Caco-2 (cell line): ENCODE measurements at regions not wholly inside any gene's neighbourhood (a gene's known extent, or its start where the extent isn't known, plus 50 kb on each side); places are given as distances from the start of the nearest gene placed in this dataset.
"Not testable (repeated sequence)": the region's sequence is repeated elsewhere in the genome, so short reads cannot be mapped to it uniquely, and the experiment has no call there.

Experiments
- BruUV-seq: library from RNA; stranded (reverse); fragments of 400-500 nt; replicated peaks from 2 replicates; lab custom pipeline; 2021; lab: Mats Ljungman, UMichigan
- CTCF ChIA-PET: fragments of 300-600 bp; sonication (Branson Sonifier 250); formaldehyde crosslinking; loops from one replicate; lab custom pipeline; 2022; ENCODE audit warnings: antibody characterized with exemption; lab: Charles Lee
- POLR2A ChIA-PET: fragments of 300-600 bp; sonication (Branson Sonifier 250); formaldehyde crosslinking; loops from one replicate; lab custom pipeline; 2022; ENCODE audit warnings: antibody characterized with exemption; lab: Charles Lee
- DNase-seq, 2 experiments: peaks; one replicate each; pipeline versions ENCODE4 v3.0.0 to v3.0.0-alpha.2; 2020 to 2022
- H3K27me3 ChIP-seq: replicated peaks from 2 replicates; pipeline ENCODE4 v1.6.0; 2011; ENCODE audit warnings: low read length; ENCODE audit not compliant: control insufficient read depth, insufficient read depth
- H3K36me3 ChIP-seq: 2 replicates; pipeline ENCODE4 v1.5.1; 2011; ENCODE audit warnings: low read length; ENCODE audit not compliant: control insufficient read depth, insufficient read depth
- H3K4me1 ChIP-seq: fragments of 250-450 bp; sonication (Bioruptor Pico); 2 replicates; pipeline ENCODE4 v1.5.1; 2020; ENCODE audit warnings: mild to moderate bottlenecking
- H3K4me3 ChIP-seq: 2 replicates; pipeline ENCODE4 v1.5.1; 2011; ENCODE audit warnings: low read depth, mild to moderate bottlenecking, control low read depth, low read length
- H3K9me3 ChIP-seq: fragments of 250-450 bp; sonication (Bioruptor Pico); 2 replicates; pipeline ENCODE4 v1.5.1; 2020; ENCODE audit warnings: mild to moderate bottlenecking, moderate library complexity
- H3K27ac Mint-ChIP-seq: one replicate; pipeline ENCODE4 v1.8.0; 2022; ENCODE audit warnings: mixed read lengths; ENCODE audit not compliant: unreplicated experiment
- H3K27me3 Mint-ChIP-seq: one replicate; pipeline ENCODE4 v1.8.0; 2022; ENCODE audit warnings: mixed read lengths; ENCODE audit not compliant: insufficient read depth, unreplicated experiment
- H3K36me3 Mint-ChIP-seq: one replicate; pipeline ENCODE4 v1.8.0; 2022; ENCODE audit warnings: mild to moderate bottlenecking, mixed read lengths; ENCODE audit not compliant: insufficient read depth, unreplicated experiment
- H3K4me1 Mint-ChIP-seq: one replicate; pipeline ENCODE4 v1.8.0; 2022; ENCODE audit warnings: low read depth, mixed read lengths; ENCODE audit not compliant: unreplicated experiment
- H3K4me3 Mint-ChIP-seq: one replicate; pipeline ENCODE4 v1.8.0; 2022; ENCODE audit warnings: mild to moderate bottlenecking, moderate library complexity, mixed read lengths; ENCODE audit not compliant: unreplicated experiment
- H3K9me3 Mint-ChIP-seq: one replicate; pipeline ENCODE4 v1.8.0; 2022; ENCODE audit warnings: mixed read lengths; ENCODE audit not compliant: unreplicated experiment
- CTCF ChIP-seq, 2 experiments: fragments of 200-600 bp in 1 of 2; IDR thresholded peaks; 1 replicate in 1 of 2; 2 replicates in 1 of 2; pipeline versions ENCODE4 v1.5.1 to v1.8.0; 2011 to 2022; ENCODE audit warnings: antibody characterized with exemption in 1 of 2, control low read depth in 1 of 2, inconsistent platforms in 1 of 2, low read depth in 1 of 2, low read length in 1 of 2, mild to moderate bottlenecking in 1 of 2, moderate library complexity in 1 of 2; ENCODE audit not compliant: insufficient read depth in 1 of 2, severe bottlenecking in 1 of 2, unreplicated experiment in 1 of 2
- intact Hi-C: fragments of 100-400 bp; cut with micrococcal nuclease; formaldehyde crosslinking; loops from one replicate; pipeline ENCODE4 v1.10.0; 2022; ENCODE audit not compliant: unreplicated experiment

DNA sequence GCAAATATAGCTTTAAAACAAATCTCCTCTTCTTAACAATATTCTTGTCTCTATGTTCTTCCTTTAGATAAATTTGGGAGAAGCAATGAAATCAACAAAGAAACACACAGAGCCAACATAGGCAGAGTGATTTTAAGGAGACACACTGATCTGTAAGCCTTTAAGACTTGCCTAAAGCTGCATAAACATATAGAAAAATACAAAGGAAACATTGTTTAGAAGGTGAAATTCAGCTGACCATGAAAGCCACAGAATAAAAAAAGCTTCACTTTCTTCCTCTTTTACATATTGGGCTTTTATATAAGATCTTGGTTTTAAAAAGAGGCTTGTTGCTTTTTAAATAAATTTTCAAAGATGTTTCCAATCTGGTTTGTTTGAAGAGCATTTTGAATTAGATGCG is 1277.5 kb downstream of the EFNA5 start:
- TF ChIP-seq CTCF (IDR thresholded peaks at IDR 0.05; ENCODE audit: insufficient read depth in 1 of 2, low read depth in 1 of 2, low read length in 1 of 2, severe bottlenecking in 1 of 2, unreplicated experiment in 1 of 2), result no peak
- no peak overlapping the region for H3K4me3 ChIP-seq

DNA sequence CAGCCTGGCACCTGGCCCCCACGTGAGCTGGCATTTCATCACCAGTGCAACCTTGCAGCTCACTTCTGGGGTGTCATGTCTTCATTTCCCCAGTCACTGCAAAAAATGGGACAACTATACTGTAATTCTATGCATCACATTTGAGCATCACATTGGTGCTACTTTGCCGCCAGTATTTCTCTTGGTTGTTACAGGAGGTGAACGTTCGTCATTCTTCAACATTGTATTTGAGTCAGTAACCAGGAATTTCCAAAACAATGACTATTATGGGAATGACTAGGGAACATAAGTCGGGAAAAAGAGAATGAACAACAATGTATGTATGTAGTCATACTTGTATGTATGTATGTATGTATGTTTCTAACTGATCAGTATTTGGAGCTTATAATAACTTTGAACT is 1278.0 kb downstream of the EFNA5 start:
- Histone ChIP-seq H3K4me1 (no peaks in the 10 kb centered on the region), H3K36me3 (no peaks in the 10 kb centered on the region), H3K4me3 (no peak overlapping the region), H3K27me3 (no peaks in the 10 kb centered on the region), H3K9me3 (no peaks in the 10 kb centered on the region)
- H3K4me3 Mint-ChIP-seq, result no peak overlapping the region
- no TSS peak for BruUV-seq
- intact Hi-C loops, result no loop called here
- no peaks in the 10 kb centered on the region for H3K27me3 Mint-ChIP-seq
- DNase-seq, result no peak
- H3K9me3 Mint-ChIP-seq, result no peaks in the 10 kb centered on the region
- no peak for TF ChIP-seq CTCF (IDR thresholded peaks at IDR 0.05; ENCODE audit: insufficient read depth in 1 of 2, low read depth in 1 of 2, low read length in 1 of 2, severe bottlenecking in 1 of 2, unreplicated experiment in 1 of 2)
- no peaks in the 10 kb centered on the region for H3K36me3 Mint-ChIP-seq
- no peaks in the 10 kb centered on the region for H3K4me1 Mint-ChIP-seq
- ChIA-PET CTCF (no interaction called here), POLR2A (no interaction called here)
- H3K27ac Mint-ChIP-seq, result no peak overlapping the region

More for the DNA sequence above, 1277.5 kb downstream of the EFNA5 start:
- no peak overlapping the region for H3K27ac Mint-ChIP-seq
- BruUV-seq, result no TSS peak
- Histone ChIP-seq H3K9me3 (no peaks in the 10 kb centered on the region), H3K36me3 (no peaks in the 10 kb centered on the region), H3K4me1 (no peaks in the 10 kb centered on the region), H3K27me3 (no peaks in the 10 kb centered on the region)
- no peak overlapping the region for H3K4me3 Mint-ChIP-seq
- ChIA-PET CTCF (no interaction called here), POLR2A (no interaction called here)
- no peaks in the 10 kb centered on the region for H3K27me3 Mint-ChIP-seq
- intact Hi-C loops, result no loop called here
- H3K4me1 Mint-ChIP-seq, result no peaks in the 10 kb centered on the region
- no peak for DNase-seq
- H3K9me3 Mint-ChIP-seq, result no peaks in the 10 kb centered on the region
- no peaks in the 10 kb centered on the region for H3K36me3 Mint-ChIP-seq

DNA sequence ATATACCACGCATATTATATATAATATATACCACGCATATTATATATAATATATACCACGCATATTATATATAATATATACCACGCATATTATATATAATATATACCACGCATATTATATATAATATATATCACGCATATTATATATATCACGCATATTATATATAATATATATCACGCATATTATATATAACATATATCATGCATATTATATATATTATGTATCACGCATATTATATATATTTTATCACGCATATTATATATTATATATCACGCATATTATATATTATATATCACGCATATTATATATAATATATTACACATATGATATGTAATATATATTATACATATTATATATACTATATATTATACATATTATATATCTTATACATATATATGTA is 1283.0 kb downstream of the EFNA5 start:
- DNase-seq, CTCF ChIA-PET, H3K9me3 Mint-ChIP-seq, intact Hi-C loops, H3K27me3 Mint-ChIP-seq, H3K9me3 ChIP-seq, H3K27me3 ChIP-seq, H3K27ac Mint-ChIP-seq, H3K4me3 Mint-ChIP-seq, H3K4me3 ChIP-seq, POLR2A ChIA-PET, H3K4me1 ChIP-seq, H3K36me3 Mint-ChIP-seq, H3K4me1 Mint-ChIP-seq, BruUV-seq, H3K36me3 ChIP-seq: not testable (repeated sequence)

DNA sequence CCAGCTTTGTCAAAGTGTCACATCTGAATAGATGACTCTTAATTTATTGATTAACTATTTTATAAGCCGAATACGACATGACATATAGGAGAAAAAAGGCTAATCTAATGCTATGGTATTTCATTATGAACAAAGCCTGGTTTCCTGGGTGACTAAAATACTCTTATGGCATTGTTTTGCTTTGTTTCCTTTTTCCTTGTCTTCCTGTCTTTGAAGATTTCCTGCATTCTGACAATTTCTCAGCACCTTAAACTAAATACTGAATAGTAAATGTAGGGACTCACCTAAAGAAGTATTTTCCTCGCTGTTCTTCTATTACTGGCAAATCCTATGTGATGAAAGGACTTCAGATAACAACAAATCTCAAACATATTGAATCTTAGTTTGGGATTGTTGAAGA is 1284.5 kb downstream of the EFNA5 start:
- H3K27me3 ChIP-seq, result no peaks in the 10 kb centered on the region
- intact Hi-C loops, result no loop called here
- Mint-ChIP-seq H3K27me3 (no peaks in the 10 kb centered on the region), H3K4me3 (no peak overlapping the region), H3K4me1 (no peaks in the 10 kb centered on the region), H3K9me3 (no peaks in the 10 kb centered on the region), H3K36me3 (no peaks in the 10 kb centered on the region), H3K27ac (no peak overlapping the region)
- H3K4me3 ChIP-seq, result no peak overlapping the region
- CTCF ChIA-PET, result no interaction called here
- H3K4me1 ChIP-seq, result no peaks in the 10 kb centered on the region
- no peaks in the 10 kb centered on the region for H3K36me3 ChIP-seq
- no TSS peak for BruUV-seq
- POLR2A ChIA-PET, result no interaction called here
- no peaks in the 10 kb centered on the region for H3K9me3 ChIP-seq
- no peak for DNase-seq
- TF ChIP-seq CTCF (IDR thresholded peaks at IDR 0.05; ENCODE audit: insufficient read depth in 1 of 2, low read depth in 1 of 2, low read length in 1 of 2, severe bottlenecking in 1 of 2, unreplicated experiment in 1 of 2), result no peak
